ENCODE measurements at regions not wholly inside any gene's neighbourhood (a gene's known extent, or its start where the extent isn't known, plus 50 kb on each side); places are given as distances from the start of the nearest gene placed in this dataset.

DNA sequence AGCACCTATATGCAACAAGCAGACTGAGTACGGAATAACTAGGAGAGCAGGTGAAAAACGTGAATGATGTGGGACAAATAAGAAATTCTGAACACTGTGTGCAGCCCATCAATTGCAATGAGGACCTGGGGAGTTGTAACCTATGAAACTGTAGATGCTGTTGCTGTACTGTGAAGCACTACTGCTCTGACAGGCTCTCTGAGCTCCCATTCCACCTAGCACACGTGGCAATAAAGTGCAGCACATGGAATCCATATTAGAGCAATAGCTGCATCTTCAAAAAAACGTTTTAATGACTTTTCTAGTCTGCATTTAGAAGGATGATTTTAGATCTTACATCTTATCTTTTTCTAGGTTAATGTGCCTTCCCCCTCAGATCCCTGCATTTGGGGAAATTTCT lies 748.7 kb upstream of the GOLIM4 start (continued):
- no peak for TF ChIP-seq NFIC (IDR thresholded peaks at IDR 0.05; ENCODE audit: borderline replicate concordance)
- TF ChIP-seq SIN3A (IDR thresholded peaks at IDR 0.05; ENCODE audit: borderline replicate concordance, low read depth, low read length), result no peak
- TF ChIP-seq EZH2phosphoT487 (IDR thresholded peaks at IDR 0.05; ENCODE audit: borderline replicate concordance, low read depth), result no peak
- TF ChIP-seq GABPA (IDR thresholded peaks at IDR 0.05; ENCODE audit: low read depth), result no peak
- no peak for TF ChIP-seq RAD21 (IDR thresholded peaks at IDR 0.05; ENCODE audit: low read length)
- TF ChIP-seq MEF2A (IDR thresholded peaks at IDR 0.05; ENCODE audit: borderline replicate concordance, low read depth), result no peak
- TF ChIP-seq EP300 (IDR thresholded peaks at IDR 0.05; ENCODE audit: borderline replicate concordance in 1 of 2, low read depth in 1 of 2, low read length in 1 of 2), result no peak
- TF ChIP-seq FOSL2 (IDR thresholded peaks at IDR 0.05; ENCODE audit: borderline replicate concordance, low read depth), result no peak

DNA sequence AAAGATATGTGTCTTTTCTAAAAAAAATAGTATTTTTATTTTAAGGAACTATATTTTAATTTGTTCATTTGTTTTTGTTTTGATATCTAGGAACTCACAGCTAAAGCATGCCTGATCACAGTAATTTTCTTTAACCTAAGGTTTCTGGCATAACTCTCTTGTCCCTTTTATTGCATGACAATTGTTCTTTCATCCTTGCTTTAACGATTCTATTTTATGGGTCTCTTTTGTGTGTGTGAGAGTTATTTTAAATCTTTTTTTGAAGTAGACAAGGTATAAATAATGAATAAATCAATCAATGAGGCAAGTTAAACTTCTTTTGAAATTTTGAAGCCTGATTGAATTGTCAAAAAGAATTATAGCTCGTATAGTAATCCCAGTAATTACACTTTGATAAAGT lies 747.8 kb upstream of the GOLIM4 start:
- Histone ChIP-seq H3F3A (replicated peaks; ENCODE audit: insufficient read depth) (no peaks in the 10 kb centered on the region), H3K27ac (ENCODE audit: low read depth in 2 of 2, low read length in 1 of 2) (no peak overlapping the region), H2AFZ (ENCODE audit: low read depth) (no peak overlapping the region), H4K20me1 (ENCODE audit: insufficient read depth) (no peaks in the 10 kb centered on the region), H3K79me2 (ENCODE audit: insufficient read depth) (no peaks in the 10 kb centered on the region), H3K4me1 (ENCODE audit: control insufficient read depth in 1 of 2, insufficient read depth in 2 of 2, low read depth in 1 of 2, low read length in 1 of 2) (no peaks in the 10 kb centered on the region), H3K4me2 (no peak overlapping the region), H3K9me3 (no peaks in the 10 kb centered on the region), H3K9ac (no peak overlapping the region), H3K36me3 (replicated peaks in 1 of 2; ENCODE audit: control insufficient read depth in 1 of 2, insufficient read depth in 2 of 2, low read length in 1 of 2) (no peaks in the 10 kb centered on the region), H3K4me3 (ENCODE audit: low read depth in 2 of 2, low read length in 1 of 2) (no peak overlapping the region), H3K9me2 (no peaks in the 10 kb centered on the region), H3K27me3 (ENCODE audit: insufficient read depth) (peaks cover 11% of the 10 kb centered on the region; the same call in 1 of the 2 replicates)
- no peak for TF ChIP-seq GATA2 (CRISPR knock-in tag; IDR thresholded peaks at IDR 0.05)
- TF ChIP-seq, protein P1, sequence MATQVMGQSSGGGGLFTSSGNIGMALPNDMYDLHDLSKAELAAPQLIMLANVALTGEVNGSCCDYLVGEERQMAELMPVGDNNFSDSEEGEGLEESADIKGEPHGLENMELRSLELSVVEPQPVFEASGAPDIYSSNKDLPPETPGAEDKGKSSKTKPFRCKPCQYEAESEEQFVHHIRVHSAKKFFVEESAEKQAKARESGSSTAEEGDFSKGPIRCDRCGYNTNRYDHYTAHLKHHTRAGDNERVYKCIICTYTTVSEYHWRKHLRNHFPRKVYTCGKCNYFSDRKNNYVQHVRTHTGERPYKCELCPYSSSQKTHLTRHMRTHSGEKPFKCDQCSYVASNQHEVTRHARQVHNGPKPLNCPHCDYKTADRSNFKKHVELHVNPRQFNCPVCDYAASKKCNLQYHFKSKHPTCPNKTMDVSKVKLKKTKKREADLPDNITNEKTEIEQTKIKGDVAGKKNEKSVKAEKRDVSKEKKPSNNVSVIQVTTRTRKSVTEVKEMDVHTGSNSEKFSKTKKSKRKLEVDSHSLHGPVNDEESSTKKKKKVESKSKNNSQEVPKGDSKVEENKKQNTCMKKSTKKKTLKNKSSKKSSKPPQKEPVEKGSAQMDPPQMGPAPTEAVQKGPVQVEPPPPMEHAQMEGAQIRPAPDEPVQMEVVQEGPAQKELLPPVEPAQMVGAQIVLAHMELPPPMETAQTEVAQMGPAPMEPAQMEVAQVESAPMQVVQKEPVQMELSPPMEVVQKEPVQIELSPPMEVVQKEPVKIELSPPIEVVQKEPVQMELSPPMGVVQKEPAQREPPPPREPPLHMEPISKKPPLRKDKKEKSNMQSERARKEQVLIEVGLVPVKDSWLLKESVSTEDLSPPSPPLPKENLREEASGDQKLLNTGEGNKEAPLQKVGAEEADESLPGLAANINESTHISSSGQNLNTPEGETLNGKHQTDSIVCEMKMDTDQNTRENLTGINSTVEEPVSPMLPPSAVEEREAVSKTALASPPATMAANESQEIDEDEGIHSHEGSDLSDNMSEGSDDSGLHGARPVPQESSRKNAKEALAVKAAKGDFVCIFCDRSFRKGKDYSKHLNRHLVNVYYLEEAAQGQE (IDR thresholded peaks at IDR 0.05; ENCODE audit: low read depth, low read length), result no peak
- TF ChIP-seq NRF1 (IDR thresholded peaks at IDR 0.05; ENCODE audit: low read depth, low read length), result no peak
- TF ChIP-seq, protein P2, sequence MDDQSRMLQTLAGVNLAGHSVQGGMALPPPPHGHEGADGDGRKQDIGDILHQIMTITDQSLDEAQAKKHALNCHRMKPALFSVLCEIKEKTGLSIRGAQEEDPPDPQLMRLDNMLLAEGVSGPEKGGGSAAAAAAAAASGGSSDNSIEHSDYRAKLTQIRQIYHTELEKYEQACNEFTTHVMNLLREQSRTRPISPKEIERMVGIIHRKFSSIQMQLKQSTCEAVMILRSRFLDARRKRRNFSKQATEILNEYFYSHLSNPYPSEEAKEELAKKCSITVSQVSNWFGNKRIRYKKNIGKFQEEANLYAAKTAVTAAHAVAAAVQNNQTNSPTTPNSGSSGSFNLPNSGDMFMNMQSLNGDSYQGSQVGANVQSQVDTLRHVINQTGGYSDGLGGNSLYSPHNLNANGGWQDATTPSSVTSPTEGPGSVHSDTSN (IDR thresholded peaks at IDR 0.05), result no peak
- TF ChIP-seq TCF12 (IDR thresholded peaks at IDR 0.05), result no peak
- TF ChIP-seq, protein P3, sequence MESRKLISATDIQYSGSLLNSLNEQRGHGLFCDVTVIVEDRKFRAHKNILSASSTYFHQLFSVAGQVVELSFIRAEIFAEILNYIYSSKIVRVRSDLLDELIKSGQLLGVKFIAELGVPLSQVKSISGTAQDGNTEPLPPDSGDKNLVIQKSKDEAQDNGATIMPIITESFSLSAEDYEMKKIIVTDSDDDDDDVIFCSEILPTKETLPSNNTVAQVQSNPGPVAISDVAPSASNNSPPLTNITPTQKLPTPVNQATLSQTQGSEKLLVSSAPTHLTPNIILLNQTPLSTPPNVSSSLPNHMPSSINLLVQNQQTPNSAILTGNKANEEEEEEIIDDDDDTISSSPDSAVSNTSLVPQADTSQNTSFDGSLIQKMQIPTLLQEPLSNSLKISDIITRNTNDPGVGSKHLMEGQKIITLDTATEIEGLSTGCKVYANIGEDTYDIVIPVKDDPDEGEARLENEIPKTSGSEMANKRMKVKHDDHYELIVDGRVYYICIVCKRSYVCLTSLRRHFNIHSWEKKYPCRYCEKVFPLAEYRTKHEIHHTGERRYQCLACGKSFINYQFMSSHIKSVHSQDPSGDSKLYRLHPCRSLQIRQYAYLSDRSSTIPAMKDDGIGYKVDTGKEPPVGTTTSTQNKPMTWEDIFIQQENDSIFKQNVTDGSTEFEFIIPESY (IDR thresholded peaks at IDR 0.05; ENCODE audit: borderline replicate concordance, low read depth), result no peak
- no peak for TF ChIP-seq FOXM1 (IDR thresholded peaks at IDR 0.05; ENCODE audit: low read depth)
- TF ChIP-seq ELF1 (IDR thresholded peaks at IDR 0.05), result no peak
- no peak for TF ChIP-seq MEF2A (IDR thresholded peaks at IDR 0.05; ENCODE audit: borderline replicate concordance, low read depth)
- no peak for TF ChIP-seq TAF1 (IDR thresholded peaks at IDR 0.05; ENCODE audit: borderline replicate concordance, low read depth, low read length)
- no peak for TF ChIP-seq GABPA (IDR thresholded peaks at IDR 0.05; ENCODE audit: low read depth)
- TF ChIP-seq, protein P4, sequence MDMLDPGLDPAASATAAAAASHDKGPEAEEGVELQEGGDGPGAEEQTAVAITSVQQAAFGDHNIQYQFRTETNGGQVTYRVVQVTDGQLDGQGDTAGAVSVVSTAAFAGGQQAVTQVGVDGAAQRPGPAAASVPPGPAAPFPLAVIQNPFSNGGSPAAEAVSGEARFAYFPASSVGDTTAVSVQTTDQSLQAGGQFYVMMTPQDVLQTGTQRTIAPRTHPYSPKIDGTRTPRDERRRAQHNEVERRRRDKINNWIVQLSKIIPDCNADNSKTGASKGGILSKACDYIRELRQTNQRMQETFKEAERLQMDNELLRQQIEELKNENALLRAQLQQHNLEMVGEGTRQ (IDR thresholded peaks at IDR 0.05; ENCODE audit: borderline replicate concordance, low read depth, low read length), result no peak
- TF ChIP-seq, protein P5, sequence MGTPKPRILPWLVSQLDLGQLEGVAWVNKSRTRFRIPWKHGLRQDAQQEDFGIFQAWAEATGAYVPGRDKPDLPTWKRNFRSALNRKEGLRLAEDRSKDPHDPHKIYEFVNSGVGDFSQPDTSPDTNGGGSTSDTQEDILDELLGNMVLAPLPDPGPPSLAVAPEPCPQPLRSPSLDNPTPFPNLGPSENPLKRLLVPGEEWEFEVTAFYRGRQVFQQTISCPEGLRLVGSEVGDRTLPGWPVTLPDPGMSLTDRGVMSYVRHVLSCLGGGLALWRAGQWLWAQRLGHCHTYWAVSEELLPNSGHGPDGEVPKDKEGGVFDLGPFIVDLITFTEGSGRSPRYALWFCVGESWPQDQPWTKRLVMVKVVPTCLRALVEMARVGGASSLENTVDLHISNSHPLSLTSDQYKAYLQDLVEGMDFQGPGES (IDR thresholded peaks at IDR 0.05; ENCODE audit: low read depth, low read length), result no peak
- no peak for TF ChIP-seq SMC3 (IDR thresholded peaks at IDR 0.05; ENCODE audit: low read depth, low read length)
- TF ChIP-seq POLR2AphosphoS5 (IDR thresholded peaks at IDR 0.05; ENCODE audit: low read depth, low read length), result no peak
- no peak for TF ChIP-seq FOXJ3 (CRISPR knock-in tag; IDR thresholded peaks at IDR 0.05)
- no peak for DNase-seq
- CTCF ChIA-PET, result interaction anchor here (2.6 kb wide), 1 partner anchor 332 kb away, joined by 9 read pairs; no protein-coding TSS in a partner anchor
- POLR2A ChIA-PET, result no interaction called here
- WGBS (ENCODE audit: low lambda C conversion rate), result 12% methylated on average over 2 of the region's 2 CpGs

All from SK-N-SH (cell line).